ENCODE measurements at regions not wholly inside any gene's neighbourhood (a gene's known extent, or its start where the extent isn't known, plus 50 kb on each side); places are given as distances from the start of the nearest gene placed in this dataset.
"Not testable (repeated sequence)": the region's sequence is repeated elsewhere in the genome, so short reads cannot be mapped to it uniquely, and the experiment has no call there.

DNA sequence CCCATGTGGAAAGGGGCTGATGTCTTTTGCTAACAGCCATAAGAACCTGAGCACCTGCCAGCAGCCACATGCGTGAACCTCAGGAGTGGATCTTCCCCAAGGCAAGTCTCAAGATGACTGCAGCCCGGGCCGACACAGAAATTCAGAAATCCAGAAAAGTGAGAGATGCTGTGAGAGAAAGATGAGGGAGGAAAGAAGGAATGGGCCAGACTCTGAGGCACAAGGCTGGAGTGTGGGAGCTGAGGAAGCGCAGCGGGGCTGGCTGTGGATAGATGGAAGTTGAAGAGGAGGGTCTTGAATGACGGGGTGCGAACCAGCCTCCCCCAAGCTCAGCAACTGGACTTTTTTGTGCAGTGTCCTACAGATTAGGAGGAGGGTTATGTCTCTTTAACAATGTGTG lies 337.8 kb downstream of the GADD45G start:
- Histone ChIP-seq H3K27ac (ENCODE audit: low read depth in 2 of 2, low read length in 2 of 2) (no peak overlapping the region), H3K4me3 (ENCODE audit: low read length in 2 of 2) (no peak overlapping the region), H3K36me3 (ENCODE audit: control insufficient read depth in 2 of 2, insufficient read depth in 2 of 2, low read length in 2 of 2) (no peaks in the 10 kb centered on the region), H3K9me3 (ENCODE audit: control insufficient read depth in 2 of 2, low read length in 2 of 2) (no peaks in the 10 kb centered on the region), H3K4me1 (ENCODE audit: control insufficient read depth in 2 of 2, insufficient read depth in 2 of 2, low read length in 2 of 2) (no peaks in the 10 kb centered on the region), H3K27me3 (ENCODE audit: control insufficient read depth in 2 of 2, insufficient read depth in 2 of 2, low read length in 2 of 2) (no peaks in the 10 kb centered on the region), H3K9ac (ENCODE audit: low read depth in 1 of 2, low read length in 2 of 2) (no peak overlapping the region)

DNA sequence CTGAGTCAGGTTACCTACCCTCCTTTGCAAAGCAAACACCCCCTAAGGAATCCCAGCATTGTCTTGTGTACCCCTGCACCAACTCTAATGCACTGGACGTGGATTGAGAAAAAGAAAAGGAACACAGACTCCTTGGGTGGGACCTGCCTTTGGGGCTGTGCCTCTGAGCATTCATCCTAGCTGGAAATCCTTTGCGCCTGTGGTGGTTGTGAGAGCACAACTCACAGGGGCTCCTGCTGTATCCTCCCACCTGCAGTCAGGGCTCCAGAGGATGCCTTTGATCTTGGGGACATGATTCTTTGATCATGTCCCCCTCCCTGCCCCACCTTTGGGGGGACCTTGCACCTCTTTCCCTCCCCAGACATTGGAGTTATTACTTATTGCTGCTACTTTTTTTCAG lies 338.5 kb downstream of the GADD45G start:
- Histone ChIP-seq H3K27ac (ENCODE audit: low read depth in 2 of 2, low read length in 2 of 2) (no peak overlapping the region), H3K4me1 (ENCODE audit: control insufficient read depth in 2 of 2, insufficient read depth in 2 of 2, low read length in 2 of 2) (no peaks in the 10 kb centered on the region), H3K9me3 (ENCODE audit: control insufficient read depth in 2 of 2, low read length in 2 of 2) (no peaks in the 10 kb centered on the region), H3K4me3 (ENCODE audit: low read length in 2 of 2) (no peak overlapping the region), H3K36me3 (ENCODE audit: control insufficient read depth in 2 of 2, insufficient read depth in 2 of 2, low read length in 2 of 2) (no peaks in the 10 kb centered on the region), H3K27me3 (ENCODE audit: control insufficient read depth in 2 of 2, insufficient read depth in 2 of 2, low read length in 2 of 2) (no peaks in the 10 kb centered on the region), H3K9ac (ENCODE audit: low read depth in 1 of 2, low read length in 2 of 2) (no peak overlapping the region)

- Histone ChIP-seq H3K36me3 (ENCODE audit: control insufficient read depth in 2 of 2, insufficient read depth in 2 of 2, low read length in 2 of 2) (no peaks in the 10 kb centered on the region), H3K27ac (ENCODE audit: low read depth in 2 of 2, low read length in 2 of 2) (no peak overlapping the region), H3K9ac (ENCODE audit: low read depth in 1 of 2, low read length in 2 of 2) (no peak overlapping the region), H3K9me3 (ENCODE audit: control insufficient read depth in 2 of 2, low read length in 2 of 2) (no peaks in the 10 kb centered on the region), H3K27me3 (ENCODE audit: control insufficient read depth in 2 of 2, insufficient read depth in 2 of 2, low read length in 2 of 2) (no peaks in the 10 kb centered on the region), H3K4me1 (ENCODE audit: control insufficient read depth in 2 of 2, insufficient read depth in 2 of 2, low read length in 2 of 2) (no peaks in the 10 kb centered on the region), H3K4me3 (ENCODE audit: low read length in 2 of 2) (no peak overlapping the region)
These were observed 338.9 kb downstream of the GADD45G start for GRCh38 chr9:89943728-89944127.

DNA sequence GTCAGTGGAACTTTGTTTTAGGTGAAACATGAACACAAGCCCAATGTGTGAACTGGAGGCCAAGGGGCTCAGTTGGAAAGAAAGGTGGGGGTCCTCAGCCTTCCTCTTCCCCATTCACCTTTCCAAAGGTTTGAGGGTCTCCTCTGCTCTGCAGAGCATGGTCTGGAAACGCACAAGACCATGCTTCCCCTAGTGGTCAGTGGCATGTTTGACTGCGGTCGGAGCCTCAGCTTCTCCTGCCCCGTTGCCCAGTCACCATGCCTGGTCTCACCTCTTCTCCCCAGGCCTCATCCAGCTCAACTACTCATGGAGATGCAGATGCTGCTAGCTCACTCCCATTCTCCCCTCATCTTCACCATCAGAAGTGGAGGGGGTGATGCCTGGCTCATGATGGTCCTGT lies 340.3 kb downstream of the GADD45G start:
- H3K9ac ChIP-seq (ENCODE audit: low read depth in 1 of 2, low read length in 2 of 2): no peak overlapping the region

DNA sequence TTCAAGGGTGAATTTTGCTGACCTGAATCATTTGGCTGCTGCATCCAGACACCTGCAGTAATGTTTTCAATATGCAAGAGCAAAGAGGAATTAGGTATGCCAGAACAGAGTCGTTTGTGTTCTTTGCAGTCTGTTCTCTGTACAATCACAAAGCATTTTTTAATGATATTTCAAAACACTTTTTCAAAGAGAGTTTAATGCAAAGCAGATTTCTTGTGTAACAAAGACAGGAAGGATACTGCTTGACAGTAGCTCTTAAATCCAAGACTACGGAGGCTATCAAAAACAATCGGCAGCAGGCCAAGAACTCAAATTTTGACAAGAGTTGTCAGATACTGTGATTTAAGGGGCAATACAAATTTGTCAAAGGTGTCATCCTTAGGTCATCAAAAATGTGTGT lies 341.9 kb downstream of the GADD45G start:
- Histone ChIP-seq H3K9me3 (ENCODE audit: control insufficient read depth in 2 of 2, low read length in 2 of 2) (no peaks in the 10 kb centered on the region), H3K27me3 (ENCODE audit: control insufficient read depth in 2 of 2, insufficient read depth in 2 of 2, low read length in 2 of 2) (no peaks in the 10 kb centered on the region)

More for the DNA sequence above, 340.3 kb downstream of the GADD45G start:
- H3K9me3 ChIP-seq (ENCODE audit: control insufficient read depth in 2 of 2, low read length in 2 of 2): no peaks in the 10 kb centered on the region
- no peak overlapping the region for H3K27ac ChIP-seq (ENCODE audit: low read depth in 2 of 2, low read length in 2 of 2)
- H3K4me1 ChIP-seq (ENCODE audit: control insufficient read depth in 2 of 2, insufficient read depth in 2 of 2, low read length in 2 of 2): no peaks in the 10 kb centered on the region
- no peaks in the 10 kb centered on the region for H3K27me3 ChIP-seq (ENCODE audit: control insufficient read depth in 2 of 2, insufficient read depth in 2 of 2, low read length in 2 of 2)
- no peak overlapping the region for H3K4me3 ChIP-seq (ENCODE audit: low read length in 2 of 2)
- no peaks in the 10 kb centered on the region for H3K36me3 ChIP-seq (ENCODE audit: control insufficient read depth in 2 of 2, insufficient read depth in 2 of 2, low read length in 2 of 2)

GRCh38 chr9:89949111-89949510 lies 344.3 kb downstream of the GADD45G start:
- Histone ChIP-seq H3K9ac (ENCODE audit: low read depth in 1 of 2, low read length in 2 of 2) (no peak overlapping the region), H3K4me1 (ENCODE audit: control insufficient read depth in 2 of 2, insufficient read depth in 2 of 2, low read length in 2 of 2) (no peaks in the 10 kb centered on the region), H3K27ac (ENCODE audit: low read depth in 2 of 2, low read length in 2 of 2) (no peak overlapping the region), H3K9me3 (ENCODE audit: control insufficient read depth in 2 of 2, low read length in 2 of 2) (no peaks in the 10 kb centered on the region), H3K27me3 (ENCODE audit: control insufficient read depth in 2 of 2, insufficient read depth in 2 of 2, low read length in 2 of 2) (no peaks in the 10 kb centered on the region), H3K4me3 (ENCODE audit: low read length in 2 of 2) (no peak overlapping the region), H3K36me3 (ENCODE audit: control insufficient read depth in 2 of 2, insufficient read depth in 2 of 2, low read length in 2 of 2) (no peaks in the 10 kb centered on the region)

More for the DNA sequence above, 341.9 kb downstream of the GADD45G start:
- H3K4me1 ChIP-seq (ENCODE audit: control insufficient read depth in 2 of 2, insufficient read depth in 2 of 2, low read length in 2 of 2): no peaks in the 10 kb centered on the region
- H3K27ac ChIP-seq (ENCODE audit: low read depth in 2 of 2, low read length in 2 of 2): no peak overlapping the region
- no peaks in the 10 kb centered on the region for H3K36me3 ChIP-seq (ENCODE audit: control insufficient read depth in 2 of 2, insufficient read depth in 2 of 2, low read length in 2 of 2)
- H3K9ac ChIP-seq (ENCODE audit: low read depth in 1 of 2, low read length in 2 of 2): no peak overlapping the region
- H3K4me3 ChIP-seq (ENCODE audit: low read length in 2 of 2): no peak overlapping the region

DNA sequence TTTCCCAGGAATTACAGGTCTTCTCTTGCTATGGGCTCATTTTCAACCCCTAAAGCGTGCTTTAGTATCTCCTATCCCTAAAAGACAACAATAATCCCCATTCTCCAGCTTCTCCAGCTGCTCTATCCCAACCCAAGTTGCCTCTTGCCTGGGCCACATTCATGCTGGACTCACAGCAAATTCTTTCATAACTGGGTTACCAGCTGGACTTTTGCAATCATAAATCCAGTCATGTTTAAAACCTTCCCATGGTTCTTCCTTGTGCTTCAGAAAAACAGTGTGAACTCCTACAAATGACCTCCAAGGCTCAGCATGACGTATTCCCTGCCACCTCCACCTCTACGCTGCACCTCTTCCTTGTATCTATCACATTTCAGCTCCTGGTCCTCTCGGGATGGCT lies 346.9 kb downstream of the GADD45G start:
- H3K9me3 ChIP-seq (ENCODE audit: control insufficient read depth in 2 of 2, low read length in 2 of 2): no peaks in the 10 kb centered on the region

DNA sequence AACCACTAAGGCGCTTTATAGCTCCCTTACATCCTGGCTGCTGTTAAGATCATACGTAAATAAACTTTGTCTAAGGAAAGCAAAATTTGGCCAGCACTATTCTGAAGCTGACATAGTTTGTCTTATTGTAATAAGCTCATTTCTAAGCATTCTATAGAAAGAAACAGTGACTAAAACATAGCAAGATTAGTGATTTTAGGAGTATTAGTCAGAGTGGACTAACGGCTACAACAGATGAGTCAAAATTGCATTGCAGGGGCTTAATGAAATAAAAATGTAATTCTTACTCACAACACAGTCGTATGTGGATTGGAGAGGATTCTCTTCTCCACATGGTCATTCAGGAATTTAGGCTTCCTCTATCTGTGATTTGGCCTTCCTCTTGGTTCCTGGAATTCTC lies 347.6 kb downstream of the GADD45G start:
- Histone ChIP-seq H3K27ac (ENCODE audit: low read depth in 2 of 2, low read length in 2 of 2) (no peak overlapping the region), H3K27me3 (ENCODE audit: control insufficient read depth in 2 of 2, insufficient read depth in 2 of 2, low read length in 2 of 2) (no peaks in the 10 kb centered on the region), H3K36me3 (ENCODE audit: control insufficient read depth in 2 of 2, insufficient read depth in 2 of 2, low read length in 2 of 2) (no peaks in the 10 kb centered on the region), H3K4me1 (ENCODE audit: control insufficient read depth in 2 of 2, insufficient read depth in 2 of 2, low read length in 2 of 2) (peaks cover 0 to 2% of the 10 kb centered on the region in 2 donors), H3K9ac (ENCODE audit: low read depth in 1 of 2, low read length in 2 of 2) (no peak overlapping the region), H3K9me3 (ENCODE audit: control insufficient read depth in 2 of 2, low read length in 2 of 2) (no peaks in the 10 kb centered on the region), H3K4me3 (ENCODE audit: low read length in 2 of 2) (no peak overlapping the region)

More for the DNA sequence above, 346.9 kb downstream of the GADD45G start:
- no peaks in the 10 kb centered on the region for H3K27me3 ChIP-seq (ENCODE audit: control insufficient read depth in 2 of 2, insufficient read depth in 2 of 2, low read length in 2 of 2)
- H3K27ac ChIP-seq (ENCODE audit: low read depth in 2 of 2, low read length in 2 of 2): no peak overlapping the region
- no peaks in the 10 kb centered on the region for H3K36me3 ChIP-seq (ENCODE audit: control insufficient read depth in 2 of 2, insufficient read depth in 2 of 2, low read length in 2 of 2)
- H3K4me1 ChIP-seq (ENCODE audit: control insufficient read depth in 2 of 2, insufficient read depth in 2 of 2, low read length in 2 of 2): no peaks in the 10 kb centered on the region
- H3K4me3 ChIP-seq (ENCODE audit: low read length in 2 of 2): no peak overlapping the region
- no peak overlapping the region for H3K9ac ChIP-seq (ENCODE audit: low read depth in 1 of 2, low read length in 2 of 2)

DNA sequence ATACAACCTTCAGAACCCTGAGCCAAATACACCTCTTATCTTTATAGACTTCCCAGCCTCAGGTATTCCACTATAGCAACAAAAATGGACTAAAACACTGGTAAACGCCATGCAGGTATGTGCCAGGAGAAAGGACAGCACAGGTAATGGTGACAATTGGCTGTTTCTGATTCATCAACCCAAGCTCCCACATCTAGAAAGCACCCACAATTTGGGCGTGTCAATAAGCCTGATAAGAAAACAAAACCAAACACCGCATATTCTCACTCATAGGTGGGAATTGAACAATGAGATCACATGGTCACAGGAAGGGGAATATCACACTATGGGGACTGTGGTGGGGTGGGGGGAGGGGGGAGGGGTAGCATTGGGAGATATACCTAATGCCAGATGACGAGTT lies 348.5 kb downstream of the GADD45G start:
- not testable (repeated sequence) for H3K4me1 ChIP-seq (ENCODE audit: control insufficient read depth in 2 of 2, insufficient read depth in 2 of 2, low read length in 2 of 2)

DNA sequence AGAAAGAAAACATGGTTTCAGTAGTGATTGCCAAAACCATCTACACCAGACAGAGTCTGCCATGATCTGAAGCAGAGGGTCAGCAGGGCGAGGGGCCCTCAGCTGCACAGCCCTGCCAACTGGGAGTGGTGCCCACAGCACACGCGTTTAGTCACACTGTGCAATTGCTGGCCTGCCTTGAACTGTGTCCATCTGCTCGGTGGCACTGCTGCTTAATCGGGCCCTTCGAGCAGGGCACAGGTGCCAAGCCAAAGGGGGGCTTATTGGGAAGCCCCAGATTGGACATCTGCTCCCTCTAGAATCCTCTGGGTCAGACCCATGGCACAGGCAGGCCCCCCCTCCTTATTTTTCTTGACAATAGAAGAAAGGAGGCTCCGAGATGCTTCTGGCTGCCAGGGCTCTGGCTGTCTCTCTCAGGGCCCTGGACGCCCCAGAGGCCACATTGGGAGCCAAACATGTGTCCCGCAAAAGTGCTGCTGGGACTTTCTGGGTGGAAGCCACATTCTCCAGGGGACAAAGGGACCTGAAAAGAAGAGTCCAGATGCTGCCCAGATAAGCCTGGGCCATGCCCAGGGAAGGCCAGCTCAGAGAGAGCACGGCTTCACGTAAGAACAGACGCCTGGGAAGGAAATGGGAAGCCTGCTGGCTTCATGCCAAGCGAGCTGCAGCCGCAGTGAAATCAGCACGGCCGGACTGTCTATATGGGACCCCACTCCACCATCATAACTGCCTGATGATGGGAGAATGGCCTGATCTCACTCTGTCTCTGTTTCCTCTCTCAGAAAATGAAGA lies 349.2 kb downstream of the GADD45G start:
- H3K36me3 ChIP-seq (ENCODE audit: control insufficient read depth in 2 of 2, insufficient read depth in 2 of 2, low read length in 2 of 2): no peaks in the 10 kb centered on the region
- no peaks in the 10 kb centered on the region for H3K27me3 ChIP-seq (ENCODE audit: control insufficient read depth in 2 of 2, insufficient read depth in 2 of 2, low read length in 2 of 2)
- no peaks in the 10 kb centered on the region for H3K9me3 ChIP-seq (ENCODE audit: control insufficient read depth in 2 of 2, low read length in 2 of 2)
- H3K4me1 ChIP-seq (ENCODE audit: control insufficient read depth in 2 of 2, insufficient read depth in 2 of 2, low read length in 2 of 2): peaks cover 0 to 2% of the 10 kb centered on the region in 2 donors
- no peak overlapping the region for H3K9ac ChIP-seq (ENCODE audit: low read depth in 1 of 2, low read length in 2 of 2)
- no peak overlapping the region for H3K4me3 ChIP-seq (ENCODE audit: low read length in 2 of 2)
- H3K27ac ChIP-seq (ENCODE audit: low read depth in 2 of 2, low read length in 2 of 2): no peak overlapping the region

More for the DNA sequence above, 348.5 kb downstream of the GADD45G start:
- not testable (repeated sequence) for H3K27me3 ChIP-seq (ENCODE audit: control insufficient read depth in 2 of 2, insufficient read depth in 2 of 2, low read length in 2 of 2); H3K9me3 ChIP-seq (ENCODE audit: control insufficient read depth in 2 of 2, low read length in 2 of 2); H3K36me3 ChIP-seq (ENCODE audit: control insufficient read depth in 2 of 2, insufficient read depth in 2 of 2, low read length in 2 of 2); H3K4me3 ChIP-seq (ENCODE audit: low read length in 2 of 2); H3K27ac ChIP-seq (ENCODE audit: low read depth in 2 of 2, low read length in 2 of 2); H3K9ac ChIP-seq (ENCODE audit: low read depth in 1 of 2, low read length in 2 of 2)

Measured in mucosa of rectum (tissue), 2 donors.